CD14-positive monocyte (primary cell): ENCODE measurements at regions not wholly inside any gene's neighbourhood (a gene's known extent, or its start where the extent isn't known, plus 50 kb on each side); places are given as distances from the start of the nearest gene placed in this dataset.

Source experiments
- DNase-seq, 3 donors: peaks; one replicate each; pipeline ENCODE4 v3.0.0-alpha.2; 2011 to 2022
- H2AFZ ChIP-seq: 2 replicates; pipeline ENCODE4 v1.6.0; 2012; ENCODE audit warnings: mild to moderate bottlenecking, low read depth, low read length, inconsistent platforms; ENCODE audit not compliant: insufficient read depth, poor library complexity, severe bottlenecking
- H3K27ac ChIP-seq, 2 donors: 1 replicate in 1 of 2; 2 replicates in 1 of 2; pipeline ENCODE4 v1.5.1; 2012 to 2013; ENCODE audit warnings: low read length in 2 of 2, control low read depth in 1 of 2, inconsistent platforms in 1 of 2, low read depth in 1 of 2, mild to moderate bottlenecking in 1 of 2
- H3K27me3 ChIP-seq, 2 donors: one replicate each; pipeline versions ENCODE4 v1.6.0 to v1.6.1; 2011 to 2013; ENCODE audit warnings: low read length in 2 of 2; ENCODE audit not compliant: control insufficient read depth in 2 of 2, insufficient read depth in 2 of 2
- H3K36me3 ChIP-seq, 2 donors: replicated peaks in 1 of 2; 1 replicate in 1 of 2; 2 replicates in 1 of 2; pipeline versions ENCODE4 v1.5.1 to v1.6.1; 2012 to 2013; ENCODE audit warnings: low read length in 2 of 2, control low read depth in 1 of 2, inconsistent platforms in 1 of 2, mild to moderate bottlenecking in 1 of 2; ENCODE audit not compliant: insufficient read depth in 2 of 2, control insufficient read depth in 1 of 2
- H3K4me1 ChIP-seq, 2 donors: 1 replicate in 1 of 2; 2 replicates in 1 of 2; pipeline versions ENCODE4 v1.5.1 to v1.6.1; 2012 to 2013; ENCODE audit warnings: low read length in 2 of 2, control low read depth in 1 of 2, inconsistent platforms in 1 of 2, mild to moderate bottlenecking in 1 of 2, moderate library complexity in 1 of 2; ENCODE audit not compliant: insufficient read depth in 2 of 2, control insufficient read depth in 1 of 2
- H3K4me2 ChIP-seq: replicated peaks from 2 replicates; pipeline ENCODE3; 2012; ENCODE audit warnings: low read length, moderate library complexity, mild to moderate bottlenecking; ENCODE audit not compliant: poor library complexity, severe bottlenecking; ENCODE audit errors: extremely low read depth
- H3K4me3 ChIP-seq, 3 experiments: fragments of 200-600 bp in 1 of 3; sonication (generic) in 1 of 3; replicated peaks in 1 of 3; 1 replicate in 2 of 3; 2 replicates in 1 of 3; pipeline ENCODE4 v1.5.1; 2011 to 2013; ENCODE audit warnings: low read length in 3 of 3, mild to moderate bottlenecking in 3 of 3, control low read depth in 2 of 3, low read depth in 2 of 3, inconsistent platforms in 1 of 3, moderate library complexity in 1 of 3
- H3K79me2 ChIP-seq: 2 replicates; pipeline ENCODE4 v1.6.0; 2012; ENCODE audit warnings: mild to moderate bottlenecking, control low read depth, inconsistent platforms, low read length, moderate library complexity; ENCODE audit not compliant: insufficient read depth
- H3K9ac ChIP-seq: 2 replicates; pipeline ENCODE4 v1.6.0; 2017; ENCODE audit warnings: low read length, mild to moderate bottlenecking; ENCODE audit not compliant: insufficient read depth, poor library complexity, severe bottlenecking
- H3K9me3 ChIP-seq, 2 donors: replicated peaks in 1 of 2; 1 replicate in 1 of 2; 2 replicates in 1 of 2; pipeline versions ENCODE4 v1.5.1 to v1.6.1; 2012 to 2013; ENCODE audit warnings: low read length in 2 of 2, control low read depth in 1 of 2; ENCODE audit not compliant: control insufficient read depth in 1 of 2, insufficient read depth in 1 of 2
- H4K20me1 ChIP-seq: 2 replicates; pipeline ENCODE4 v1.6.0; 2012; ENCODE audit warnings: mild to moderate bottlenecking, low read length, control low read depth, moderate library complexity; ENCODE audit not compliant: insufficient read depth
- H3K27ac Mint-ChIP-seq, 7 donors: one replicate each; pipeline ENCODE4 v1.8.0; 2020; ENCODE audit warnings: mild to moderate bottlenecking in 7 of 7, mixed read lengths in 7 of 7, moderate library complexity in 6 of 7, inconsistent platforms in 2 of 7
- H3K27me3 Mint-ChIP-seq, 3 donors: one replicate each; pipeline ENCODE4 v1.8.0; 2021 to 2022; ENCODE audit warnings: low read depth in 3 of 3, mild to moderate bottlenecking in 3 of 3, mixed read lengths in 3 of 3, moderate library complexity in 3 of 3, inconsistent platforms in 1 of 3
- H3K36me3 Mint-ChIP-seq, 2 donors: one replicate each; pipeline ENCODE4 v1.8.0; 2020; ENCODE audit warnings: mixed read lengths in 2 of 2, inconsistent platforms in 1 of 2, mild to moderate bottlenecking in 1 of 2
- H3K4me1 Mint-ChIP-seq: one replicate; pipeline ENCODE4 v1.8.0; 2020; ENCODE audit warnings: mild to moderate bottlenecking, mixed read lengths
- H3K4me3 Mint-ChIP-seq, 2 donors: one replicate each; pipeline ENCODE4 v1.8.0; 2020; ENCODE audit warnings: mild to moderate bottlenecking in 2 of 2, mixed read lengths in 2 of 2, moderate library complexity in 1 of 2
- H3K9me3 Mint-ChIP-seq, 7 donors: one replicate each; pipeline ENCODE4 v1.8.0; 2020 to 2022; ENCODE audit warnings: mixed read lengths in 7 of 7, mild to moderate bottlenecking in 6 of 7, moderate library complexity in 6 of 7, inconsistent platforms in 2 of 7
- whole genome bisulfite sequencing: methylation state at CpG from one replicate; pipeline ENCODE4 v1.1.5; 2013; ENCODE audit warnings: missing lambda C conversion rate; ENCODE audit not compliant: insufficient coverage; 5-methylcytosine and 5-hydroxymethylcytosine counted together
- intact Hi-C, 2 donors: fragments of 100-400 bp; cut with micrococcal nuclease; formaldehyde crosslinking; loops; one replicate each; pipeline versions ENCODE4 v1.15.0 to v1.15.1; 2023
- TF ChIP-seq, protein P1 (sequence below): fragments of 200-600 bp; IDR thresholded peaks from one replicate; pipeline ENCODE4 v1.8.0; 2022; ENCODE audit warnings: antibody characterized with exemption, mild to moderate bottlenecking

DNA sequence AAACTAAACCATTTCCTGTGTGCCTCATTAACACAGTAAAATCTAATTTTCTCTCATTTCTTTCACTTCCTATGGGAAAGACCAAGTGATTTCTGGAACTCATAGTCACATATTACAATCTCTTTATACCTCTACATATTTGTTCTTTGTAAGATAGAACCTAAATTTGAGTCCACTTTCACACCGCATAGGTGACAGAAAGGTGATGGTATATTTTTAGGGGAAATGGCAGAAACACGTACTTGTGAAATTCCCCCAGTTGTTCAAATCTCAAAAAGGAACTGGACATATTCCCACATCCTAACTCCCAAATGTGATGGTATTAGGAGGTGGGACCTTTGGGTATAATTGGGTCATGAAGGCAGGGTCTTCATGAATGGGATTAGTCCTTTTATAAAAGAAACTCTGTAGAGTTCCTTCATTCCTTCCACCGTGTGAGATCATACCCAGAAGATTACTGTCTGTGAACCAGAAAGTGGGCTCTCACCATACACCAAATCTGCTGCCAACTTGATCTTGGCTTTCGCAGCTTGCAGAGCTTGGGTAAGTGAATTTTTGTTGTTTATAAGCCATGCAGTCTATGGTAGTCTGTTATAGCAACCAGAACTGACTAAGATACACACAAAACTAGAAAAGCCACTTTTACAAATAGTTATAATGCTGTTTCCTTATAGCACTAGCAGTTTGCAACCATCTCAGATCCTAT lies 542.1 kb downstream of the DSC3 start:
- no peaks in the 10 kb centered on the region for H3K4me1 Mint-ChIP-seq
- Histone ChIP-seq H3K27ac (no peak overlapping the region), H3K79me2 (no peaks in the 10 kb centered on the region), H3K9ac (no peak overlapping the region), H3K36me3 (no peaks in the 10 kb centered on the region), H3K27me3 (no peaks in the 10 kb centered on the region), H3K9me3 (no peaks in the 10 kb centered on the region), H3K4me3 (no peak overlapping the region), H2AFZ (no peak overlapping the region), H4K20me1 (no peaks in the 10 kb centered on the region), H3K4me2 (no peak overlapping the region), H3K4me1 (no peaks in the 10 kb centered on the region)
- H3K4me3 Mint-ChIP-seq: no peak overlapping the region
- no peaks in the 10 kb centered on the region for H3K9me3 Mint-ChIP-seq
- H3K27me3 Mint-ChIP-seq: peaks cover 0 to 1% (median 0%) of the 10 kb centered on the region in 3 donors
- H3K27ac Mint-ChIP-seq: no peak overlapping the region
- no peak for DNase-seq
- TF ChIP-seq, protein P1, sequence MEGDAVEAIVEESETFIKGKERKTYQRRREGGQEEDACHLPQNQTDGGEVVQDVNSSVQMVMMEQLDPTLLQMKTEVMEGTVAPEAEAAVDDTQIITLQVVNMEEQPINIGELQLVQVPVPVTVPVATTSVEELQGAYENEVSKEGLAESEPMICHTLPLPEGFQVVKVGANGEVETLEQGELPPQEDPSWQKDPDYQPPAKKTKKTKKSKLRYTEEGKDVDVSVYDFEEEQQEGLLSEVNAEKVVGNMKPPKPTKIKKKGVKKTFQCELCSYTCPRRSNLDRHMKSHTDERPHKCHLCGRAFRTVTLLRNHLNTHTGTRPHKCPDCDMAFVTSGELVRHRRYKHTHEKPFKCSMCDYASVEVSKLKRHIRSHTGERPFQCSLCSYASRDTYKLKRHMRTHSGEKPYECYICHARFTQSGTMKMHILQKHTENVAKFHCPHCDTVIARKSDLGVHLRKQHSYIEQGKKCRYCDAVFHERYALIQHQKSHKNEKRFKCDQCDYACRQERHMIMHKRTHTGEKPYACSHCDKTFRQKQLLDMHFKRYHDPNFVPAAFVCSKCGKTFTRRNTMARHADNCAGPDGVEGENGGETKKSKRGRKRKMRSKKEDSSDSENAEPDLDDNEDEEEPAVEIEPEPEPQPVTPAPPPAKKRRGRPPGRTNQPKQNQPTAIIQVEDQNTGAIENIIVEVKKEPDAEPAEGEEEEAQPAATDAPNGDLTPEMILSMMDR: no peak
- no CpG with 5 or more reads among the region's 4 CpGs for WGBS
- H3K36me3 Mint-ChIP-seq: no peaks in the 10 kb centered on the region
- intact Hi-C loops: no loop called here

DNA sequence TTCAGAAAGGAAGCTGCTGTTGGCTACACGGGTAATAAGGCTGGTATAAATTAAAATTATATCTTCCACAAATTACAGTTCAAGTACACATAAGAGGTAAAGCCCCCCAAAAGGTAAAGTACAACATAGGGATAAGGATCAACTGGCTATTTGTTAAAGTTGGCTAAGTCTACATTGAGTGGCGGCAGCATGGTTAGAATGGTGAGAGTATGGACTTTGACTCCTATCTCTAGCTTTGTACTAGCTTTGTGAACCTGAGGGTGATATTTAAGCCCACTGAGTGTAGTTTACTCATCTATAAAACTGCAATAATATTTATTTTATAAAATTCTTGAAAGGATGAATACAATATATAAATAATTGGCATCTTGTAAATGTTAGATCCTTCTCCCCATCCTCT lies 542.8 kb downstream of the DSC3 start:
- Histone ChIP-seq H3K36me3 (no peaks in the 10 kb centered on the region), H3K9me3 (no peaks in the 10 kb centered on the region), H2AFZ (no peak overlapping the region), H3K27ac (no peak overlapping the region), H3K4me3 (no peak overlapping the region), H3K79me2 (no peaks in the 10 kb centered on the region), H3K4me1 (no peaks in the 10 kb centered on the region), H3K4me2 (no peak overlapping the region), H3K9ac (no peak overlapping the region), H4K20me1 (no peaks in the 10 kb centered on the region), H3K27me3 (no peaks in the 10 kb centered on the region)
- H3K27me3 Mint-ChIP-seq: peaks cover 0 to 1% (median 0%) of the 10 kb centered on the region in 3 donors
- WGBS: no CpG with 5 or more reads among the region's 2 CpGs
- no peak overlapping the region for H3K4me3 Mint-ChIP-seq
- no peaks in the 10 kb centered on the region for H3K4me1 Mint-ChIP-seq
- no peak for DNase-seq
- H3K27ac Mint-ChIP-seq: no peak overlapping the region
- intact Hi-C loops: no loop called here
- TF ChIP-seq, protein P1: no peak
- H3K9me3 Mint-ChIP-seq: no peaks in the 10 kb centered on the region
- H3K36me3 Mint-ChIP-seq: no peaks in the 10 kb centered on the region
